Mammary epithelial cell (primary cell): ENCODE measurements at regions not wholly inside any gene's neighbourhood (a gene's known extent, or its start where the extent isn't known, plus 50 kb on each side); places are given as distances from the start of the nearest gene placed in this dataset.

Experiments used
- CTCF ChIP-seq, 2 donors: IDR thresholded peaks in 1 of 2; conservative IDR thresholded peaks in 1 of 2; 2 replicates each; pipeline ENCODE4 v1.5.1; 2011 to 2012; ENCODE audit warnings: inconsistent platforms in 2 of 2, low read length in 2 of 2, mild to moderate bottlenecking in 2 of 2, control low read depth in 1 of 2, low read depth in 1 of 2; ENCODE audit not compliant: insufficient read depth in 1 of 2; ENCODE audit errors: extremely low read depth in 1 of 2
- EZH2 ChIP-seq: IDR thresholded peaks from 2 replicates; pipeline ENCODE4 v1.6.1; 2012; ENCODE audit warnings: low read length, inconsistent platforms, borderline replicate concordance

DNA sequence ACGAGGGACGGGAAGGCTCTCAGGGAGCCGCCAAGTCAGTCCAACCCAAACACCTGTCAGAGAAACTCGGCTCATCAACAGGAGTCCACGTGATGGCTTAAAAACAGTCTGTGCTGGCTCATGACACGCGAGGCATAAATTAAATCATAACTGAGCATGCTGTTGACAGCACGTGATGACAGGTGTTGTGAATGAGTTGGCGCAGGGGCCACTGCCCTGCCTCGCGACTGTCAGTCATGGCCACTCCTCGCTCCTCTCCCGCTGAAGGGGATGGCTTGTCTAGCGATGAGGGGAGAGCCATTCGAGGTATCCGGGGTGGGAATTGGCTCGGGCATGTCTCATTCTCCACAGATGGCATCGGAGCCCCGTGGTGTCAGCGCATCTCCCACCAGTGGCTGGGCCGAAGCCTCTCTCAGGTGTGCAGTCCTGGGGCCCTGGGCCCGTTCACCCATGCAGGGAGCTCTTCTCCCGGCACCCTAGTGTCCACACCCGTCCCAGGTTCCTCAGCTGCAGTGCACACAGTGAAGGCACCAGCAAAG, 313.3 kb downstream of the BMP7 start:
- TF ChIP-seq CTCF (conservative IDR thresholded peaks at IDR 0.05 in 1 of 2, IDR thresholded peaks at IDR 0.05 in 1 of 2; ENCODE audit: extremely low read depth in 1 of 2, insufficient read depth in 1 of 2, low read depth in 1 of 2, low read length in 2 of 2) (no peak), EZH2 (no peak)
